CD4-positive, alpha-beta T cell treated with Interleukin-1 beta for 1 hour (primary cell): ENCODE measurements at regions not wholly inside any gene's neighbourhood (a gene's known extent, or its start where the extent isn't known, plus 50 kb on each side); places are given as distances from the start of the nearest gene placed in this dataset.
"Not testable (repeated sequence)": the region's sequence is repeated elsewhere in the genome, so short reads cannot be mapped to it uniquely, and the experiment has no call there.

Source experiments
- DNase-seq, 2 donors: peaks; one replicate each; pipeline ENCODE4 v3.0.0-alpha.2; 2020 to 2022

DNA sequence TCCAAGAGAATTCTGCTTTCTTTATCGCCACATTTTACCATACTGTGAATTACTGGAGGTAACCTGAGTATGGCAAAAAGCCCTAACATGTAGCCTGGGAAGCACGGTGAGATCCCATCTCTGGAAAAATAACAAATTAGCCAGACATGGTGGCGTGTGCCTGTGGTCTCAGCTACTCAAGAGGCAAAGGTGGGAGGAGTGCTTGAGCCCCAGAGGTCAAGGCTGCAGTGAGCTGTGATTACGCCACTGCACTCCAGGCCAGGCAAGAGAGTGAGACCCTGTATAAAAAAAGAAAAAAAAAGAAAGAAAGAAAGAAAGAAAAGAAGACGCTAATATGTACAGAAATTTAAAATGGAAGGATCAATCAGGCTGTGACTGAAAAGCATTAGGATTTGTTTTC lies 57.7 kb upstream of the SESTD1 start:
- no peak for DNase-seq

DNA sequence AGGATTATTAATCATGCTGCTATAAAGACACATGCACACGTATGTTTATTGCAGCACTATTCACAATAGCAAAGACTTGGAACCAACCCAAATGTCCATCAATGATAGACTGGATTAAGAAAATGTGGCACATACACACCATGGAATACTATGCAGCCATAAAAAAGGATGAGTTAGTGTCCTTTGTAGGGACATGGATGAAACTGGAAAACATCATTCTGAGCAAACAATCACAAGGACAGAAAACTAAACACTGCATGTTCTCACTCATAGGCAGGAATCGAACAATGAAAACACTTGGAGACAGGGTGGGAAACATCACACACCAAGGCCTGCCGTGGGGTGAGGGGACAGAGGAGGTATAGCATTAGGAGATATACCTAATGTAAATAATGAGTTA lies 56.4 kb upstream of the SESTD1 start:
- DNase-seq, result not testable (repeated sequence)

DNA sequence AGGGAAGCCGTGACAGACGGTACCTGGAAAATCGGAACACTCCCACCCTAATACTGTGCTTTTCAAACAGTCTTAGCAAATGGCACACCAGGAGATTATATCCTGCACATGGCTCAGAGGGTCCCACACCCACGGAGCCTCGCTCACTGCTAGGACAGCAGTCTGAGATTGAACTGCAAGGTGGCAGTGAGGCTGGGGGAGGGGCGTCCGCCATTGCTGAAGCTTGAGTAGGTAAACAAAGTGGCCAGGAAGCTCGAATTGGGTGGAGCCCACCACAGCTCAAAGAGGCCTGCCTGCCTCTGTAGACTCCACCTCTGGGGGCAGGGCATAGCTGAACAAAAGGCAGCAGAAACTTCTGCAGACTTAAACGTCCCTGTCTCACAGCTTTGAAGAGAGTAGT lies 50.1 kb upstream of the SESTD1 start:
- not testable (repeated sequence) for DNase-seq
